KMS-11 (cell line): ENCODE measurements at regions not wholly inside any gene's neighbourhood (a gene's known extent, or its start where the extent isn't known, plus 50 kb on each side); places are given as distances from the start of the nearest gene placed in this dataset.
A peak's percentile ranks its signal among the peaks of the same experiment; 100 is the strongest.

Experiments used
- H2AFZ ChIP-seq: fragments of 200-600 bp; sonication (generic); 2 replicates; pipeline ENCODE4 v1.6.1; 2016; ENCODE audit warnings: antibody characterized with exemption, mixed run types, low read depth
- H3K27ac ChIP-seq: fragments of 200-600 bp; sonication (generic); 2 replicates; pipeline ENCODE4 v1.6.1; 2016; ENCODE audit warnings: mild to moderate bottlenecking, mixed run types
- H3K27me3 ChIP-seq: fragments of 200-600 bp; sonication (generic); 2 replicates; pipeline ENCODE4 v1.6.1; 2017; ENCODE audit warnings: mild to moderate bottlenecking, low read depth, mixed run types, moderate library complexity; ENCODE audit not compliant: insufficient read depth
- H3K36me3 ChIP-seq: fragments of 200-600 bp; sonication (generic); 2 replicates; pipeline ENCODE4 v1.6.1; 2017; ENCODE audit warnings: mild to moderate bottlenecking, mixed run types; ENCODE audit not compliant: insufficient read depth
- H3K4me1 ChIP-seq: fragments of 200-600 bp; sonication (generic); 2 replicates; pipeline ENCODE4 v1.6.1; 2016; ENCODE audit warnings: mild to moderate bottlenecking, low read depth, mixed run types; ENCODE audit not compliant: poor library complexity, severe bottlenecking
- H3K4me2 ChIP-seq: fragments of 200-600 bp; sonication (generic); 2 replicates; pipeline ENCODE4 v1.7.0; 2016; ENCODE audit warnings: mild to moderate bottlenecking, mixed run types
- H3K4me3 ChIP-seq: fragments of 200-600 bp; sonication (generic); IDR thresholded peaks from 2 replicates; pipeline ENCODE4 v1.6.1; 2017; ENCODE audit warnings: low read depth, low read length, mixed read lengths; ENCODE audit not compliant: insufficient read depth
- H3K79me2 ChIP-seq: fragments of 200-600 bp; sonication (generic); 2 replicates; pipeline ENCODE4 v1.6.1; 2016; ENCODE audit warnings: low read depth, mixed run types; ENCODE audit not compliant: insufficient read depth
- H3K9ac ChIP-seq: fragments of 200-600 bp; sonication (generic); 2 replicates; pipeline ENCODE4 v1.6.1; 2016; ENCODE audit warnings: mild to moderate bottlenecking, mixed run types
- H4K20me1 ChIP-seq: fragments of 200-600 bp; sonication (generic); 2 replicates; pipeline ENCODE4 v1.6.1; 2016; ENCODE audit warnings: mild to moderate bottlenecking, mixed run types; ENCODE audit not compliant: insufficient read depth
- CTCF ChIP-seq: fragments of 200-600 bp; sonication (generic); conservative IDR thresholded peaks from 2 replicates; pipeline ENCODE4 v1.6.1; 2017; ENCODE audit warnings: low read depth, mild to moderate bottlenecking, antibody characterized with exemption, low read length, moderate library complexity, mixed read lengths

- no peak overlapping the region for H3K4me3 ChIP-seq
- H3K4me1 ChIP-seq: peaks cover 44% of the 10 kb centered on the region
- H3K79me2 ChIP-seq: no peaks in the 10 kb centered on the region
- H3K36me3 ChIP-seq: no peaks in the 10 kb centered on the region
- no peaks in the 10 kb centered on the region for H4K20me1 ChIP-seq
- TF ChIP-seq CTCF: peak; percentile 72
- H3K27ac ChIP-seq: no peak overlapping the region
- no peak overlapping the region for H2AFZ ChIP-seq
- no peak overlapping the region for H3K4me2 ChIP-seq
- no peak overlapping the region for H3K9ac ChIP-seq
- H3K27me3 ChIP-seq: no peaks in the 10 kb centered on the region
Measured at GRCh38 chr14:32254952-32255679, 52.0 kb upstream of the RNU6-8 start.

- H3K27ac ChIP-seq: no peak overlapping the region
Measured at GRCh38 chr14:32255789-32256188, 52.7 kb upstream of the RNU6-8 start.

GRCh38 chr14:32256576-32256975 is 53.5 kb upstream of the RNU6-8 start:
- Histone ChIP-seq H3K27ac (no peak overlapping the region), H2AFZ (no peak overlapping the region)

More at GRCh38 chr14:32255789-32256188, 52.7 kb upstream of the RNU6-8 start:
- no peaks in the 10 kb centered on the region for H3K36me3 ChIP-seq
- H3K4me3 ChIP-seq: no peak overlapping the region
- H3K4me2 ChIP-seq: no peak overlapping the region
- H3K79me2 ChIP-seq: no peaks in the 10 kb centered on the region
- peaks cover 51% of the 10 kb centered on the region for H3K4me1 ChIP-seq
- H4K20me1 ChIP-seq: no peaks in the 10 kb centered on the region
- no peak for TF ChIP-seq CTCF
- H2AFZ ChIP-seq: no peak overlapping the region
- no peak overlapping the region for H3K9ac ChIP-seq
- H3K27me3 ChIP-seq: no peaks in the 10 kb centered on the region

GRCh38 chr14:32258336-32258993 is 55.4 kb upstream of the RNU6-8 start:
- H3K36me3 ChIP-seq: no peaks in the 10 kb centered on the region
- H3K27ac ChIP-seq: peak overlapping the region; percentile 85
- H3K9ac ChIP-seq: no peak overlapping the region; the same call in 1 of the 2 replicates
- H4K20me1 ChIP-seq: no peaks in the 10 kb centered on the region
- no peaks in the 10 kb centered on the region for H3K27me3 ChIP-seq
- no peaks in the 10 kb centered on the region for H3K79me2 ChIP-seq
- no peak overlapping the region for H3K4me3 ChIP-seq
- peaks cover 47% of the 10 kb centered on the region for H3K4me1 ChIP-seq
- peak overlapping the region; percentile 78 for H2AFZ ChIP-seq
- TF ChIP-seq CTCF: no peak
- H3K4me2 ChIP-seq: peak overlapping the region; percentile 69

More at GRCh38 chr14:32256576-32256975, 53.5 kb upstream of the RNU6-8 start:
- Histone ChIP-seq H4K20me1 (no peaks in the 10 kb centered on the region), H3K27me3 (no peaks in the 10 kb centered on the region), H3K4me2 (no peak overlapping the region), H3K9ac (no peak overlapping the region), H3K79me2 (no peaks in the 10 kb centered on the region), H3K4me3 (no peak overlapping the region), H3K4me1 (peaks cover 58% of the 10 kb centered on the region), H3K36me3 (no peaks in the 10 kb centered on the region)
- no peak for TF ChIP-seq CTCF
